Activated CD4-positive, alpha-beta memory T cell treated with anti-CD3 and anti-CD28 coated beads, Interleukin-2, amount 10 ng/mL, durations not matched to agents 7 days and 5 days (primary cell): ENCODE measurements at regions not wholly inside any gene's neighbourhood (a gene's known extent, or its start where the extent isn't known, plus 50 kb on each side); places are given as distances from the start of the nearest gene placed in this dataset.

Source experiments
- CTCF ChIA-PET: fragments of 350-600 bp; sonication (Branson Sonifier 250); formaldehyde crosslinking; loops from one replicate; lab custom pipeline; 2021; ENCODE audit warnings: antibody characterized with exemption, inconsistent platforms; lab: Charles Lee
- POLR2A ChIA-PET: fragments of 350-600 bp; sonication (Branson Sonifier 250); formaldehyde crosslinking; loops from one replicate; lab custom pipeline; 2021; ENCODE audit warnings: antibody characterized with exemption; lab: Charles Lee
- DNase-seq: peaks from one replicate; pipeline ENCODE4 v3.0.0-alpha.2; 2020
- H3K27ac Mint-ChIP-seq: one replicate; pipeline ENCODE4 v1.8.0; 2021; ENCODE audit warnings: mild to moderate bottlenecking, mixed read lengths
- H3K27me3 Mint-ChIP-seq: one replicate; pipeline ENCODE4 v1.8.0; 2021; ENCODE audit warnings: mixed read lengths
- H3K36me3 Mint-ChIP-seq: one replicate; pipeline ENCODE4 v1.8.0; 2021; ENCODE audit warnings: low read depth, mixed read lengths
- H3K4me1 Mint-ChIP-seq: one replicate; pipeline ENCODE4 v1.8.0; 2021; ENCODE audit warnings: mixed read lengths
- H3K4me3 Mint-ChIP-seq: one replicate; pipeline ENCODE4 v1.8.0; 2021; ENCODE audit warnings: mild to moderate bottlenecking, mixed read lengths
- H3K9me3 Mint-ChIP-seq: one replicate; pipeline ENCODE4 v1.8.0; 2021; ENCODE audit warnings: mixed read lengths

- no peaks in the 10 kb centered on the region for H3K36me3 Mint-ChIP-seq
- ChIA-PET CTCF (no interaction called here), POLR2A (no interaction called here)
- DNase-seq: no peak
- no peak overlapping the region for H3K4me3 Mint-ChIP-seq
- no peak overlapping the region for H3K27ac Mint-ChIP-seq
- H3K4me1 Mint-ChIP-seq: no peaks in the 10 kb centered on the region
- no peaks in the 10 kb centered on the region for H3K27me3 Mint-ChIP-seq
- no peaks in the 10 kb centered on the region for H3K9me3 Mint-ChIP-seq
These were observed 109.2 kb upstream of the MAP2 start for GRCh38 chr2:209314653-209315052.

DNA sequence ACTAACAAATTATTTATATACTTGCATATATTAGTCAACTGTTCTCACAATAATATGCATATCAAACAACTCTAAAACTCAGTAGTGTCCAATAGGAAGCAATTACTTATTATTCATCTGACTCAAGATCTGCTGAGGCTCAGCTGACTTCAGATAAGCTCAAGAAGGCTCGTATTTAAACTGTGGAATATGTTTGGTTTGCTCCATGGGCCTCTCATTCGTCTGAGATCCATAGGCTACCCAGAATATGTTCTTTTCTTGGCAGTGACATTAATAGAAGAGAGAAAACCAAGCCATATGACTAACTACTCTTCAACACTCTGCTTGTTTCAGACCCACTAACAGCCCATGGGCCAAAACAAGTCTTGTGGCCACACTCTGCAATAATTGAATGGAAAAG is 107.7 kb upstream of the MAP2 start:
- H3K4me1 Mint-ChIP-seq: no peaks in the 10 kb centered on the region
- CTCF ChIA-PET: no interaction called here
- H3K27ac Mint-ChIP-seq: no peak overlapping the region
- no peak for DNase-seq
- POLR2A ChIA-PET: no interaction called here
- no peaks in the 10 kb centered on the region for H3K9me3 Mint-ChIP-seq
- no peaks in the 10 kb centered on the region for H3K36me3 Mint-ChIP-seq
- no peaks in the 10 kb centered on the region for H3K27me3 Mint-ChIP-seq
- H3K4me3 Mint-ChIP-seq: no peak overlapping the region

DNA sequence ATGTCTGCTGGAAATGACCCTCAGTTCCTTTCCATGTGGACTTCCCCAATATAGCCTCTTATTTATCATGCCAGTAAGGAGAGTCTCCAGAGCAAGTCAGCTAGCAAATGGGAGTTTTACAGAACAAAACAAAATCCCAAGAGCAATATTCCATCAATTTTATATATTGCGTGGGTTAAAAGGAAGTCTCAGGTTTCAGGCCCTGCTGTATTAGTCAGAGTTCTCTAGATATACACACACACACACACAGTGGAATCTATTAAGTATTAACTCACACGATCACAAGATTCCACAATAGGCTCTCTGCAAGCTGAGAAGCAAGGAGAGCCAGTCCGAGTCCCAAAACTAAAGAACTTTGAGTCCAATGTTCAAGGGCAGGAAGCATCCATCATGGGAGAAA is 102.8 kb upstream of the MAP2 start:
- POLR2A ChIA-PET: no interaction called here
- H3K4me1 Mint-ChIP-seq: no peaks in the 10 kb centered on the region
- H3K27me3 Mint-ChIP-seq: no peaks in the 10 kb centered on the region
- CTCF ChIA-PET: no interaction called here
- H3K36me3 Mint-ChIP-seq: no peaks in the 10 kb centered on the region
- H3K27ac Mint-ChIP-seq: no peak overlapping the region
- H3K9me3 Mint-ChIP-seq: no peaks in the 10 kb centered on the region
- no peak for DNase-seq
- no peak overlapping the region for H3K4me3 Mint-ChIP-seq

- no peak overlapping the region for H3K27ac Mint-ChIP-seq
- H3K27me3 Mint-ChIP-seq: no peaks in the 10 kb centered on the region
- H3K4me1 Mint-ChIP-seq: no peaks in the 10 kb centered on the region
- H3K4me3 Mint-ChIP-seq: no peak overlapping the region
- POLR2A ChIA-PET: no interaction called here
- CTCF ChIA-PET: no interaction called here
- no peaks in the 10 kb centered on the region for H3K9me3 Mint-ChIP-seq
- H3K36me3 Mint-ChIP-seq: no peaks in the 10 kb centered on the region
- DNase-seq: no peak
These were observed 102.3 kb upstream of the MAP2 start for GRCh38 chr2:209321581-209321980.

- H3K9me3 Mint-ChIP-seq: no peaks in the 10 kb centered on the region
- ChIA-PET POLR2A (no interaction called here), CTCF (no interaction called here)
- H3K27ac Mint-ChIP-seq: no peak overlapping the region
- no peaks in the 10 kb centered on the region for H3K27me3 Mint-ChIP-seq
- H3K4me3 Mint-ChIP-seq: no peak overlapping the region
- no peaks in the 10 kb centered on the region for H3K36me3 Mint-ChIP-seq
- no peak for DNase-seq
- no peaks in the 10 kb centered on the region for H3K4me1 Mint-ChIP-seq
These were observed 101.8 kb upstream of the MAP2 start for GRCh38 chr2:209322041-209322440.

- CTCF ChIA-PET: no interaction called here
- no peak for DNase-seq
- no peaks in the 10 kb centered on the region for H3K36me3 Mint-ChIP-seq
- H3K27ac Mint-ChIP-seq: no peak overlapping the region
- no peaks in the 10 kb centered on the region for H3K9me3 Mint-ChIP-seq
- H3K27me3 Mint-ChIP-seq: no peaks in the 10 kb centered on the region
- H3K4me1 Mint-ChIP-seq: no peaks in the 10 kb centered on the region
- POLR2A ChIA-PET: no interaction called here
- no peak overlapping the region for H3K4me3 Mint-ChIP-seq
These were observed 100.8 kb upstream of the MAP2 start for GRCh38 chr2:209322905-209323512.

- Mint-ChIP-seq H3K4me3 (no peak overlapping the region), H3K9me3 (no peaks in the 10 kb centered on the region), H3K27me3 (no peaks in the 10 kb centered on the region), H3K36me3 (no peaks in the 10 kb centered on the region), H3K27ac (no peak overlapping the region), H3K4me1 (no peaks in the 10 kb centered on the region)
- DNase-seq: no peak
- CTCF ChIA-PET: interaction anchor here (0.9 kb wide), 1 partner anchor 12 kb away, joined by 3 read pairs; no protein-coding TSS in a partner anchor
- POLR2A ChIA-PET: no interaction called here
These were observed 100.1 kb upstream of the MAP2 start for GRCh38 chr2:209323738-209324137.

DNA sequence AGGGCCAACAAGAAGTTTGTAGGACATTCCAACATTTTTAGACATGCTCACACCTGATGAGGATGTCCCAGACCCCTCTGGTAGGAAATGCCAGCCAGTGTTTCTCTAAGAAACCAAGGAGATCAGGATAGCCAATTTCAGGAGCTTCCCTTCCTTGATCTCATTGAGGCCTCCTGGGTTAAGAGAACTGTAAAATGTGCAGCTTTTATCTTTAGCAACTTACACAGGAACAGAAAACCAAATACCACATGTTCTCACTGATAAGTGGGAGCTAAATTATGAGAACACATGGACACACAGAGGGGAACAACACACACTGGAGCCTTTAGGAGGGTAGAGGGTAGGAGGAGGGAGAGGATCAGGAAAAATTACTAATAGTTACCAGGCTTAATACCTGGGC is 99.6 kb upstream of the MAP2 start:
- Mint-ChIP-seq H3K4me3 (no peak overlapping the region), H3K36me3 (no peaks in the 10 kb centered on the region), H3K9me3 (no peaks in the 10 kb centered on the region), H3K27me3 (no peaks in the 10 kb centered on the region), H3K4me1 (no peaks in the 10 kb centered on the region), H3K27ac (no peak overlapping the region)
- POLR2A ChIA-PET: no interaction called here
- CTCF ChIA-PET: interaction anchor here (0.9 kb wide), 1 partner anchor 11 kb away, joined by 3 read pairs; no protein-coding TSS in a partner anchor
- no peak for DNase-seq

DNA sequence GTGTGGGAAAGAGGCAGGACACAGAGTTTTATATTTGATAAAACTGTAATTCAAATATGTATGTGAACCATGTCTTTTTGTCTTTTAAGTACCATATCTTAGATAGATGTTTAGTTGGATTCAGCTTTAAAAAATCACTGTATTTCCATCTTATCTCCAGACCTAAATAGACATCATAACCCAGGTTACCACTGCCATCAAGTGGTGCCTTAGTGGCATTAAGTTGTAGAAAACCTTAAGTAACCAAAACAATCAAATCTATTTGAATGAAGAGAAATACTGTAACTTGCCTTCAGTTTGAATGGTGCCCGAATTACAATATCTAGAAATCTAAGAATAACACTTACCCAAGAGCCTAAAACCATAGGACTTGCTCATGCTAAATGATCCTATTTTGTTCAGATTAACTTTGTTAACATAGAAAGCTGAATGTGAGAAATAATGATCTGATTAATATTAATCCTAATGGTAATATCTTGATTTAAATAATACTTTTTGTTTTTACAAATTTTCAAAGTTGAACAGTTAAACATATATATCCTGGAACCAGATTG is 92.5 kb upstream of the MAP2 start:
- H3K36me3 Mint-ChIP-seq: no peaks in the 10 kb centered on the region
- no peaks in the 10 kb centered on the region for H3K4me1 Mint-ChIP-seq
- ChIA-PET CTCF (interaction anchor here (0.9 kb wide), 1 partner anchor 629 kb away, joined by 3 read pairs; no protein-coding TSS in a partner anchor), POLR2A (no interaction called here)
- no peak for DNase-seq
- no peaks in the 10 kb centered on the region for H3K27me3 Mint-ChIP-seq
- no peaks in the 10 kb centered on the region for H3K9me3 Mint-ChIP-seq
- H3K27ac Mint-ChIP-seq: no peak overlapping the region
- H3K4me3 Mint-ChIP-seq: no peak overlapping the region

DNA sequence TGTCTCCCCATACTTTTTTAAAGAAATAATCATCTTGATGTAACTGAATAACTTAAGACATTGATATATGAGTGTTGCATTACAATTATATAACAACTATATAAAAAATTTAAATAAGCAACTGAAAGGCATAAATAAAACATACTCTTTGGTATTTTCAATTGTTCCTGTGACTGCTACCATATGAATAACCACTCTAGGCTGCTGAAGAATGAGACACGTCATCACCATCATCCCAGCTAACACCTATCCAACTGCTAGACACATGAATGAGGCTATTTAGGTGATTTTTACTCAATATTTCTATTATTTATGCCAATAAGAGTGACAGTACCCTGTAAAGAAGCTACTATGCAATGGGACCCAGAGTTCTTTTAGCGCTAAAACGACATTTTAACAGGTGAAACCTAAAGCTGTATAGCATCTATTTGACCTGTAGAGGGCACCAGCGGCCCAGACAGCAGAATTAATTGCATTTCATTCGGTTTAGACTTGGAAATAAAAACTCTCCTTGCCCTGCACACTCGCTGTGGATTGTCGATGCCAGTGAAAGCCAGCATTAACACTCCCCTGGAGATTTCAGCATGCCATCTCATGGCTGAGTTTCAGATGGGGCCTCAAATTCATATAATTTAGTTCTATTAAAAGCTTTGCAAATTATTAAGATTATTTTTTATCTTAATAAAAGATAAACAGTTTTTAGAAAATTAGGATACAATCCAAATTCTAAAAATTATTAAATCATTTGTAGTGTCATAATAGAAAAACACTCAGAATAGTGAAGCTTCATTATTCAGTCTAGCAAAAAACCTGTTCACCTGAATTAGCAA is 89.4 kb upstream of the MAP2 start:
- H3K4me3 Mint-ChIP-seq: no peak overlapping the region
- no peak overlapping the region for H3K27ac Mint-ChIP-seq
- POLR2A ChIA-PET: no interaction called here
- no peaks in the 10 kb centered on the region for H3K36me3 Mint-ChIP-seq
- no peaks in the 10 kb centered on the region for H3K27me3 Mint-ChIP-seq
- peak; percentile 39 for DNase-seq
- CTCF ChIA-PET: interaction anchor here (0.7 to 2.1 kb wide), 19 partner anchors 10 to 939 kb away, joined by 3 to 8 read pairs (median 3); partner anchors contain the start of gene MAP2
- no peaks in the 10 kb centered on the region for H3K9me3 Mint-ChIP-seq
- no peaks in the 10 kb centered on the region for H3K4me1 Mint-ChIP-seq

DNA sequence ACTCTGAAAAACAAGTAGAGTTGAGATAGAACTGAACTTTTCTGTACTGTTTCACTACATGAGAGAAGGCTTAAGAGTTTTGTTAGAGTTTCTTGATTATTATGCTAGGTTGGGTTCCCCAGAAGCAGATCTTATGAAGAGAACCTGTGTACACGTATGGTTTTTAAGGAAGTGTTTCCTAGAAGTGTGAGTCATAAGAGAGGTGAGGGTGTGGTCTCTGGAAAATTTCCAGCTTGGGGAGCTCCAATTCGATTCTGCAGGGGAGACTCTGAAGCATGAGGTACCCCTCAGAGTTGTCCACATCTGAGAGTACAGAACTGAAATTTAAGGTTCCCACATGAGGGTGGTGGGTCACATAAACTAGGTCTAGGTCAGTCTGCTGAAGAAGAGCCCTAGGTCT is 83.3 kb upstream of the MAP2 start:
- ChIA-PET CTCF (no interaction called here), POLR2A (no interaction called here)
- Mint-ChIP-seq H3K27me3 (no peaks in the 10 kb centered on the region), H3K4me3 (no peak overlapping the region), H3K9me3 (no peaks in the 10 kb centered on the region), H3K27ac (no peak overlapping the region), H3K36me3 (no peaks in the 10 kb centered on the region), H3K4me1 (no peaks in the 10 kb centered on the region)
- DNase-seq: no peak

DNA sequence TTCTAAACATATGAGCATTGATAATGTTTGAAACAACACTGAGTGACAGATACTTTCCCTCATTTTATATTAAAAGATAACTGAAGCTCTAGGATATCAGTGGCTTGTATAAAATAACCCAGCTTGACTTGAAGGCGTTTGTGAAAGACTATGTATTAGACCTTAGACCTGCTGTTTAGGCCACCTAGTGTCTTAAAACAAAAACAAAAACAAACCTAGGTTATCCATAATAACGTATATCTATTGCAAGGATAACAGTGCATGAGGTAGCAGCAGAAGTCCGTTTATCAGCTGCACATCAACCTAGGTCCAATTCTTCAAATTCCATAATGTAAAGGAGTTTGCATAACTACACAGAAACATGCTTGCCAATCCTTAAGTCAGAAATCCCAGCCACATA is 79.5 kb upstream of the MAP2 start:
- CTCF ChIA-PET: interaction anchor here (1.8 kb wide), 1 partner anchor 10 kb away, joined by 7 read pairs; no protein-coding TSS in a partner anchor
- Mint-ChIP-seq H3K4me3 (no peak overlapping the region), H3K4me1 (no peaks in the 10 kb centered on the region), H3K27me3 (no peaks in the 10 kb centered on the region), H3K27ac (no peak overlapping the region), H3K9me3 (no peaks in the 10 kb centered on the region), H3K36me3 (no peaks in the 10 kb centered on the region)
- no peak for DNase-seq
- POLR2A ChIA-PET: no interaction called here

- CTCF ChIA-PET: interaction anchor here (1.4 kb wide), 1 partner anchor 14 kb away, joined by 3 read pairs; no protein-coding TSS in a partner anchor
- no peak for DNase-seq
These were observed 75.4 kb upstream of the MAP2 start for GRCh38 chr2:209348433-209348832.

More at GRCh38 chr2:209348433-209348832, 75.4 kb upstream of the MAP2 start:
- Mint-ChIP-seq H3K4me3 (no peak overlapping the region), H3K27me3 (no peaks in the 10 kb centered on the region), H3K9me3 (no peaks in the 10 kb centered on the region), H3K27ac (no peak overlapping the region), H3K4me1 (no peaks in the 10 kb centered on the region), H3K36me3 (no peaks in the 10 kb centered on the region)
- POLR2A ChIA-PET: no interaction called here
